Activated T-cell treated with anti-CD3 and anti-CD28 coated beads for 48 hours (primary cell): ENCODE measurements at regions not wholly inside any gene's neighbourhood (a gene's known extent, or its start where the extent isn't known, plus 50 kb on each side); places are given as distances from the start of the nearest gene placed in this dataset.
"Not testable (repeated sequence)": the region's sequence is repeated elsewhere in the genome, so short reads cannot be mapped to it uniquely, and the experiment has no call there.

Source experiments
- DNase-seq: peaks from one replicate; pipeline ENCODE4 v3.0.0-alpha.2; 2020; ENCODE audit warnings: low read depth

GRCh38 chr10:85362401-85362800 is 1004.2 kb downstream of the GRID1 start:
- DNase-seq: no peak

GRCh38 chr10:85377029-85377806 is 989.4 kb downstream of the GRID1 start:
- DNase-seq: no peak

DNA sequence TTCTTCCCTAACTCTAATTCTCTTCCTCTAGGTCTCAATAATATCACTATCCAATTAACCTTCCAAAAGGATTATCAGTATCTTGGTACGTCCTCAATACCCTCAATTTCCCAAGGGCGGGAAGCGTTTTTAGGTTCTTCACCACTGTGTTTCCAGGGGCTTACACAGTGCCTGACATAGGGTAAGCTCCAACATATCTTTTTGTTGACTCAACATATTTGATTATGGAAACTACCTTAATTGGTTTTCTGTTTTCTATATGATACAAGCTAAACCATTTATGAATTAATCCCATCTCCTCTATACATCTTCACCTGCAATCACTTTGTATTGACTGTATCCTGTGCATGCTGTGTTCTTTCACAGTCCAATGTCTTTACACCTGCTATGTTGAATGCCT is 987.3 kb downstream of the GRID1 start:
- no peak for DNase-seq

- DNase-seq: no peak
Observed at GRCh38 chr10:85400981-85401695, 965.5 kb downstream of the GRID1 start.

- DNase-seq: no peak
Observed at GRCh38 chr10:85402541-85402940, 964.1 kb downstream of the GRID1 start.

- DNase-seq: no peak
Observed at GRCh38 chr10:85407088-85407487, 959.5 kb downstream of the GRID1 start.

GRCh38 chr10:85408388-85408787 is 958.2 kb downstream of the GRID1 start:
- DNase-seq: no peak

- DNase-seq: not testable (repeated sequence)
Observed at GRCh38 chr10:85410586-85410985, 956.0 kb downstream of the GRID1 start.

DNA sequence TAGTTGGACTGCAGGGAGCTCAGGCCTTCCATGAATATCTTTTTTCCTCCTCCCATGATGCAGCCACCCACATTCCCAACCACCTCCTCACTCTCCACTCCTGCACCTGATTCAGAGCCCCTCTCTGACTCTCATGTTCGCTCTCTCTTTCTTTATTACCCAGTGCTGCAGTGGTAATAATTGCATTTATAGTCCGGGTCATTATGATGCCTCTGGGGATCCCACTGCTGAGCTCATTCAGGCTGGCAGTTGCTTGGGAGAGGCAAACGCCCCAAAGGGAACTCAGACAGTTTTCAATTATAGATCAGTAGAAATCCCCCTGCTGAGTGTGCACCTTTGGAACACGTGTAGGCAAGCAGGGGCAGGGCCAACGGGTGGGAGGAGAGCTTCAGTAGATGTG is 953.0 kb downstream of the GRID1 start:
- no peak for DNase-seq

GRCh38 chr10:85420501-85421191 is 945.9 kb downstream of the GRID1 start:
- DNase-seq: no peak

- DNase-seq: no peak
Observed at GRCh38 chr10:85421421-85421820, 945.2 kb downstream of the GRID1 start.

GRCh38 chr10:85429126-85429525 is 937.5 kb downstream of the GRID1 start:
- DNase-seq: no peak

GRCh38 chr10:85430991-85431390 is 935.6 kb downstream of the GRID1 start:
- DNase-seq: no peak

DNA sequence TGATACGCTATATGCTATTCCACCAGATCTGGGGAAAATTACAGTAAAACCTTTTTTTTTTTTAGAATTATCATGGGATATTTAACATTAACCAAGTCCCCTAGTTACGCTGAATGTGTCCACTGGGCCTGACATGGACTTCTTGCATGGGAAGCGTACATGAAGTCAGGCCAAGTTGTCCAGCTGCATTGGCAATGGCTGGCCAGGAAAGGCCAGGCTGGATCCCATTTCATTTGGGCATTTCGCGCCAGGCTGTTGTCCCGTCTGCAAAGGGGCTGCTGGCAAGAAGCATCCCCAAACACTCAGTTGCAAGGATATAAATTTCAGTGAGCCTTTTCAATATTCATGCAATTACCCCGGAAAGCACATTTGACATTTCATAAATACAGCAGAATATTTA is 933.3 kb downstream of the GRID1 start:
- no peak for DNase-seq

- DNase-seq: no peak
Observed at GRCh38 chr10:85444868-85445267, 921.7 kb downstream of the GRID1 start.

GRCh38 chr10:85445702-85446101 is 920.9 kb downstream of the GRID1 start:
- DNase-seq: no peak

DNA sequence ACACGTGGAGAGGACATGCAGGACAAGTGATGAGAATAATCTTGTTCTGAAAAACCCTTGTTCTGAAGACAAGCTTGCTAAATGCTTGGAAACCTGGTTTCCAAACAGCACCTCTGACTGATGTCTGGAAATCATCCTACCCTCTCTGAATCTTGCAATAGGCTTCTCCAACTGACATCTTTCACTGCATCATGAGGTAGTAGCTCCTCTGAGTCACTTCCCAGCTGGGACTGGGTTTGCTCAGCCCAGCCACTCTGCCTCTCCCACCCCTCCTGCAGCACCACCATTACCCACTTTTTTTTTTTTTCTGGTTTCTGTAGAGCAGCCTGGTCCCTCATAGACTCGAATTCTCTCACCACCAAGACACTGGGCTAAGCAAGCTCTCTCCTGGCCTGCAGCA is 919.8 kb downstream of the GRID1 start:
- DNase-seq: no peak

DNA sequence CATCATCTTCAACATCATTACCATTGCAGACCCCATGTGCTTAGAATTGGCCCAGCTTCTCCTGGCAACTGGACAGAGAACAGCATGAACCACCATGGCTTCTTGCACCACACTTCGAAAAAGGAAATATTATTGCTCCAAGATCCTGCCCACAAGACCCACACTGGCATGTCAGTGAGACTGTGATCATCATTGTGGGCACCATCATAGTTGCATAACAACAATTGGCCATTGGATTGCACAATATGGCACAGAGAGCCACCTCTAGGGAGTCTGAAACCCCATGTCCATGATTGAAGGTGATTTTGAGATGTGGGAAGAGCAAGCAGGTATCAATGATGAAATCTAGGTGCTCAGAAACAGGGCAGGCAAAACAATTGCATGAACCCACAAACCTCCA is 918.9 kb downstream of the GRID1 start:
- DNase-seq: no peak

- DNase-seq: no peak
Observed at GRCh38 chr10:85448716-85449115, 917.9 kb downstream of the GRID1 start.

GRCh38 chr10:85454386-85454785 is 912.2 kb downstream of the GRID1 start:
- DNase-seq: no peak

DNA sequence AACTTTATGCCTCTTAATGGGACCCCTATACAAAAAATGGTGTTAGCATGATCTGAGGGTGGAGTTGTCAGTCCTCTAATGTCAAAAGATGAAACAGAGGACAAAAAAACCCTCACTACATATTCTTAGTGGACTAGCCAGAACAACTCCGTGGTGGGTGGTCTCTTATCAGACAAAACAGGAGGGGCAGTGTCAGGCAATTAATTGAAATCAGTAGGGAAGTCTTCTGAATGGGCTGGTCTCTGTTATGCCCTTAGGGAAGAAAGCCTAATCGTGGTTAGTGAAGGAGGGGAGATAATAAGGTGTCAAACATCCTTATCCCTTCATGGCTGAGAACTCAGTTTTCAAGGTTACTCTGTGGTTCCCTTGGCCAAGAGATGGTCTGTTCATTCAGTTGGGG is 909.4 kb downstream of the GRID1 start:
- DNase-seq: no peak

DNA sequence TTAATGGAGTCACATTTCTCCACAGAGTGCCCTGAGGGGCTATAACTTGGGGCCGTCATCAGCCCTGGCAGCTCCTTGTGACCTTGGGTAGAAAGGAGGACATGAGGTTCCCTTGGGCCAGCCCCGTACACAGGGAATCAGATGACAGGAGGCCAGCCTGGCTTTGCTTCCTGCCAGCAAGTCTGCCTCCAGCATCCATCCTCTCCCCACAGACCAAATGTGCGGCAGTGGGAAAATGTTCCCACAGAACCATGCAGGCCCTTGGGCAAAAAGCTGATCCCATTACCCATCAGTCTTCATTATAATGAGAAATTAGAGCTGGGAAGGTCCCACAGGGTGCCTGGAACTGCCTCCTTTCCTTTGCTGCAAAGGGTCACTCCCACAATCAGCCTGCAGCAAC is 908.3 kb downstream of the GRID1 start:
- no peak for DNase-seq

DNA sequence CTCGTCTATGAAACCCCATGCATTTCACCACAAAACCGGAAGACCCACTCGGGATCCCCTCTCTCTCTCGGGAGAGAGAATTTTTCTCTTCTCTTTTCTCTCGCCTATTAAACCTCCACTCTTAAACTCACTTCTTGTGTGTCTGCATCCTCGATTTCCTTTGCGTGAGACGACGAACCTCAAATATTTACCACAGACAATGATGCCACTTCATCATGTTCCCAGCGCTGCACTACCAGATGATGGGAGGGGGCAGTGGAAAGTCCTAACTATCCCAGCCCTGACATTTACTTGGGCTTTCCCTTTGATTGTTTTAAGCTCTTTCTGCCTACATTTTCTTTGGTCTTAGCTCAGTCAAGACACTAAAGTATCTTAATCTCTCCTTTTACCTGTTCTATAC is 906.7 kb downstream of the GRID1 start:
- DNase-seq: no peak
